ENCODE measurements at regions not wholly inside any gene's neighbourhood (a gene's known extent, or its start where the extent isn't known, plus 50 kb on each side); places are given as distances from the start of the nearest gene placed in this dataset.
"Not testable (repeated sequence)": the region's sequence is repeated elsewhere in the genome, so short reads cannot be mapped to it uniquely, and the experiment has no call there.

GRCh38 chr20:26373066-26373465 is 676.4 kb upstream of the ZNF337 start:
- not testable (repeated sequence) for DNase-seq (ENCODE audit: low read depth, low spot score); H3K27me3 ChIP-seq (ENCODE audit: control insufficient read depth, insufficient read depth, low read length); H3K27ac ChIP-seq (ENCODE audit: low read length); H3K4me1 ChIP-seq (ENCODE audit: control insufficient read depth, insufficient read depth, low read length); H3K36me3 ChIP-seq (ENCODE audit: control insufficient read depth, insufficient read depth, low read length); H3K9me3 ChIP-seq (ENCODE audit: control insufficient read depth, insufficient read depth, low read length); H3K4me3 ChIP-seq (ENCODE audit: low read length)
- WGBS (ENCODE audit: insufficient coverage, insufficient read length), result no CpG with 5 or more reads among the region's 3 CpGs

- H3K27me3 ChIP-seq (ENCODE audit: control insufficient read depth, insufficient read depth, low read length), result no peaks in the 10 kb centered on the region
- H3K27ac ChIP-seq (ENCODE audit: low read length), result no peak overlapping the region
- no peaks in the 10 kb centered on the region for H3K4me1 ChIP-seq (ENCODE audit: control insufficient read depth, insufficient read depth, low read length)
- no CpG with 5 or more reads among the region's 2 CpGs for WGBS (ENCODE audit: insufficient coverage, insufficient read length)
- no peak for DNase-seq (ENCODE audit: low read depth, low spot score)
- no peaks in the 10 kb centered on the region for H3K36me3 ChIP-seq (ENCODE audit: control insufficient read depth, insufficient read depth, low read length)
- no peak overlapping the region for H3K4me3 ChIP-seq (ENCODE audit: low read length)
- no peaks in the 10 kb centered on the region for H3K9me3 ChIP-seq (ENCODE audit: control insufficient read depth, insufficient read depth, low read length)
Observed at GRCh38 chr20:26354511-26354910, 657.9 kb upstream of the ZNF337 start.

DNA sequence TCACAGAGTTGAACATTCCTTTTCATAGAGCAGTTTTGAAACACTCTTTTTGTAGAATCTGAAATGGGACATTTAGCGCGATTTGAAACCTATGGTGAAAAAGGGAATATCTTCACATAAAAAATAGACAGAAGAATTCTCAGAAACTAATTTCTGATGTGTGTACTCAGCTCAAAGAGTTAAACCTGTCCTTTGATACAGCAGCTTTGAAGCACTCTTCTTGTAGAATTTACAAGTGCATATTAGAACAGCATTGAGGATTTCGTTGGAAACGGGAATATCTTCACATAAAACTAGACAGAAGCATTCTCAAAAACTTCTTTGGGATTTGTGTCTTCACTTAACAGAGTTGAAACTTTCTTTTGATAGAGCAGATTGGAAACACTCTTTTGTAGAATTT is 650.7 kb upstream of the ZNF337 start:
- Histone ChIP-seq H3K27me3 (ENCODE audit: control insufficient read depth, insufficient read depth, low read length) (no peaks in the 10 kb centered on the region), H3K4me1 (ENCODE audit: control insufficient read depth, insufficient read depth, low read length) (no peaks in the 10 kb centered on the region), H3K4me3 (ENCODE audit: low read length) (no peak overlapping the region), H3K27ac (ENCODE audit: low read length) (no peak overlapping the region), H3K9me3 (ENCODE audit: control insufficient read depth, insufficient read depth, low read length) (no peaks in the 10 kb centered on the region), H3K36me3 (ENCODE audit: control insufficient read depth, insufficient read depth, low read length) (no peaks in the 10 kb centered on the region)
- WGBS (ENCODE audit: insufficient coverage, insufficient read length), result no CpG with 5 or more reads among the region's 4 CpGs
- DNase-seq (ENCODE audit: low read depth, low spot score), result no peak

- H3K36me3 ChIP-seq (ENCODE audit: control insufficient read depth, insufficient read depth, low read length); H3K4me1 ChIP-seq (ENCODE audit: control insufficient read depth, insufficient read depth, low read length); H3K27me3 ChIP-seq (ENCODE audit: control insufficient read depth, insufficient read depth, low read length); H3K9me3 ChIP-seq (ENCODE audit: control insufficient read depth, insufficient read depth, low read length); DNase-seq (ENCODE audit: low read depth, low spot score); H3K4me3 ChIP-seq (ENCODE audit: low read length); H3K27ac ChIP-seq (ENCODE audit: low read length): not testable (repeated sequence)
- no CpG with 5 or more reads among the region's 6 CpGs for WGBS (ENCODE audit: insufficient coverage, insufficient read length)
Observed at GRCh38 chr20:26340460-26341065, 643.9 kb upstream of the ZNF337 start.

DNA sequence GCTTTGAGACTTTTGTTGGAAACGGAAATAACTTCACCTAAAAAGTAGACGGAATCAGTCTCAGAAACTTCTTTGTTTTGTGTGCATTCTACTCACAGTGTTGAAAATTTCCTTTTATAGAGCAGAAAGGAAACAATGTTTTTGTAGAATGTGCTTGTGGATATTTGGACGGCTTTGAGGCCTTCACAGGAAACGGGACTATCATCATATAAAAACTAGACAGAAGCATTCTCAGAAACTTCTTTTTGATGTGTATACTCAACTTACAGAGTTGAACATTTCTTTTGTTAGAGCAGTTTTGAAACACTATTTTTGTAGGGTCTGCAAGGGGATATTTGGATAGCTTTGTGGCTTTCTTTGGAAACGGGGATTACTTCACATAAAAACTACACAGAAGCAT is 627.5 kb upstream of the ZNF337 start:
- no peak for DNase-seq (ENCODE audit: low read depth, low spot score)
- Histone ChIP-seq H3K9me3 (ENCODE audit: control insufficient read depth, insufficient read depth, low read length) (no peaks in the 10 kb centered on the region), H3K4me3 (ENCODE audit: low read length) (no peak overlapping the region), H3K4me1 (ENCODE audit: control insufficient read depth, insufficient read depth, low read length) (no peaks in the 10 kb centered on the region), H3K27ac (ENCODE audit: low read length) (no peak overlapping the region), H3K27me3 (ENCODE audit: control insufficient read depth, insufficient read depth, low read length) (no peaks in the 10 kb centered on the region), H3K36me3 (ENCODE audit: control insufficient read depth, insufficient read depth, low read length) (no peaks in the 10 kb centered on the region)
- no CpG with 5 or more reads among the region's 5 CpGs for WGBS (ENCODE audit: insufficient coverage, insufficient read length)

- Histone ChIP-seq H3K9me3 (ENCODE audit: control insufficient read depth, insufficient read depth, low read length) (no peaks in the 10 kb centered on the region), H3K27ac (ENCODE audit: low read length) (no peak overlapping the region), H3K4me3 (ENCODE audit: low read length) (no peak overlapping the region), H3K36me3 (ENCODE audit: control insufficient read depth, insufficient read depth, low read length) (no peaks in the 10 kb centered on the region), H3K27me3 (ENCODE audit: control insufficient read depth, insufficient read depth, low read length) (no peaks in the 10 kb centered on the region), H3K4me1 (ENCODE audit: control insufficient read depth, insufficient read depth, low read length) (no peaks in the 10 kb centered on the region)
- WGBS (ENCODE audit: insufficient coverage, insufficient read length), result no CpG with 5 or more reads among the region's 6 CpGs
- DNase-seq (ENCODE audit: low read depth, low spot score), result no peak
Observed at GRCh38 chr20:26315054-26315453, 618.4 kb upstream of the ZNF337 start.

DNA sequence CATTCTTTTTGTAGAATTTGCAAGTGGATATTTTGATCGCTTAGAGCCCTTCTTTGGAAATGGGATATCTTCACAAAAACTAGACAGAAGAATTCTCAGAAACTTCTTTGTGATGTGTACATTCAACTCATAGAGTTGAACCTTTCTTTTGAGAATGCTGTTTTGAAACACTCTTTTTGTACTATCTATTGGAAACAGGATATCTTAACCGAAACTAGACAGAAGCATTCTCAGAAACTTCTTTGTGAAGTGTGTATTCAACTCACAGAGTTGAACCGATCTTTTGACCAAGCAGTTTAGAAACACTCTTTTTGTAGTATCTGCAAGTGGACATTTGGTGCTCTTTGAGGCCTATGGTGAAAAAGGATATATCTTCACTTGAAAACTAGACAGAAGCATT is 613.1 kb upstream of the ZNF337 start:
- not testable (repeated sequence) for H3K27me3 ChIP-seq (ENCODE audit: control insufficient read depth, insufficient read depth, low read length); DNase-seq (ENCODE audit: low read depth, low spot score); H3K4me1 ChIP-seq (ENCODE audit: control insufficient read depth, insufficient read depth, low read length); H3K36me3 ChIP-seq (ENCODE audit: control insufficient read depth, insufficient read depth, low read length); H3K27ac ChIP-seq (ENCODE audit: low read length); H3K9me3 ChIP-seq (ENCODE audit: control insufficient read depth, insufficient read depth, low read length); H3K4me3 ChIP-seq (ENCODE audit: low read length)
- no CpG with 5 or more reads among the region's 3 CpGs for WGBS (ENCODE audit: insufficient coverage, insufficient read length)

DNA sequence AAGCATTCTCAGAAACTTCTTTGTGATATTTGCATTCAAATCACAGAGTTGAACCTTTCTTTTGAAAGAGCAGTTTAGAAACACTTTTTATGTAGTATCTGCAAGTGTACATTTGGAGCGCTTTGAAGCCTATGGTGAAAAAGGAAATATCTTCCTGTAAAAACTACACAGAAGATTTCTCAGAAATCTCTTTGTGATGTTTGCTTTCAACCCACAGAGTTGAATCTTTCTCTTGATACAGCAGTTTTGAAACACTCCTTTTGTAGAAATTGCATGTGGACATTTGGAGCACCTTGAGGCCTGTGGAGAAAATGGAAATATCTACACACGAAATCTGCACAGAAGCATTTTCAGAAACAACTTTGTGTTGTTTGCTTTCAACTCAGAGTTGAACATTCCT is 612.3 kb upstream of the ZNF337 start:
- no peaks in the 10 kb centered on the region for H3K9me3 ChIP-seq (ENCODE audit: control insufficient read depth, insufficient read depth, low read length)
- no peak overlapping the region for H3K27ac ChIP-seq (ENCODE audit: low read length)
- H3K4me3 ChIP-seq (ENCODE audit: low read length), result no peak overlapping the region
- H3K27me3 ChIP-seq (ENCODE audit: control insufficient read depth, insufficient read depth, low read length), result no peaks in the 10 kb centered on the region
- H3K36me3 ChIP-seq (ENCODE audit: control insufficient read depth, insufficient read depth, low read length), result no peaks in the 10 kb centered on the region
- H3K4me1 ChIP-seq (ENCODE audit: control insufficient read depth, insufficient read depth, low read length), result no peaks in the 10 kb centered on the region
- WGBS (ENCODE audit: insufficient coverage, insufficient read length), result no CpG with 5 or more reads among the region's 2 CpGs
- DNase-seq (ENCODE audit: low read depth, low spot score), result no peak

DNA sequence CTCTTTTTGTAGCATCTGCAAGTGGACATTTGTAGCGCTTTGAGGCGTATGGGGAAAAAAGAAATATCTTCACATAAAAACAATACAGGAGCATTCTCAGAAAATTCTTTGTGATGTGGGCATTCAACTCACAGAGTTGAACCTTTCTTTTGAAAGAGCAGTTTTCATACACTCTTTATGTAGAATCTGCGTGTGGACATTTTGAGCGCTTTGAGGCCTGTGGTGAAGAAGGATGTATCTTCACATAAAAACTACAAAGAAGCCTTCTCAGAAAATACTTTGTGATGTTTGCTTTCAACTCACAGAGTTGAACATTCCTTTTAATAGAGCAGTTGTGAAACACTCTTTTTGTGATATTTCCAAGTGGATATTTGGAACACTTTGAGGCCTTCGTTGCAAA is 598.4 kb upstream of the ZNF337 start:
- H3K36me3 ChIP-seq (ENCODE audit: control insufficient read depth, insufficient read depth, low read length), result no peaks in the 10 kb centered on the region
- DNase-seq (ENCODE audit: low read depth, low spot score), result no peak
- H3K4me1 ChIP-seq (ENCODE audit: control insufficient read depth, insufficient read depth, low read length), result no peaks in the 10 kb centered on the region
- no CpG with 5 or more reads among the region's 5 CpGs for WGBS (ENCODE audit: insufficient coverage, insufficient read length)
- H3K27ac ChIP-seq (ENCODE audit: low read length), result no peak overlapping the region
- H3K27me3 ChIP-seq (ENCODE audit: control insufficient read depth, insufficient read depth, low read length), result no peaks in the 10 kb centered on the region
- no peak overlapping the region for H3K4me3 ChIP-seq (ENCODE audit: low read length)
- no peaks in the 10 kb centered on the region for H3K9me3 ChIP-seq (ENCODE audit: control insufficient read depth, insufficient read depth, low read length)

- WGBS (ENCODE audit: insufficient coverage, insufficient read length), result no CpG with 5 or more reads among the region's 7 CpGs
- H3K9me3 ChIP-seq (ENCODE audit: control insufficient read depth, insufficient read depth, low read length); H3K27ac ChIP-seq (ENCODE audit: low read length); H3K27me3 ChIP-seq (ENCODE audit: control insufficient read depth, insufficient read depth, low read length); H3K4me1 ChIP-seq (ENCODE audit: control insufficient read depth, insufficient read depth, low read length); DNase-seq (ENCODE audit: low read depth, low spot score); H3K36me3 ChIP-seq (ENCODE audit: control insufficient read depth, insufficient read depth, low read length); H3K4me3 ChIP-seq (ENCODE audit: low read length): not testable (repeated sequence)
Observed at GRCh38 chr20:26288379-26289061, 591.9 kb upstream of the ZNF337 start.

DNA sequence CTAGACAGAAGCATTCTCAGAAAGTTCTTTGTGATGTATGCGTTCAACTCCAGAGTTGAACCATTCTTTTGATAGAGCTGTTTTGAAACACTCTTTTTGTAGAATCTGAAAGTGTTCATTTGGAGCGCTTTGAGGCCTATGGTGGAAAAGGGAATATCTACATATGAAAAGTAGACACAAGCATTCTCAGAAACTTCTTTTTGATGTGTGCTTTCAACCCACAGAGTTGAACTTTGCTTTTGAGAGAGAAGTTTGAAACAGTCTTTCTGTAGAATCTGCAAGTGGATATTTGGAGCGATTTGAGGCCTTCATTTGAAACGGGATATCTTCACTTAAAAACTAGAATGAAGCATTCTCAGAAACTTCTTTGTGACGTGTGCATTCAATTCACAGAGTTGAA is 582.6 kb upstream of the ZNF337 start:
- Histone ChIP-seq H3K36me3 (ENCODE audit: control insufficient read depth, insufficient read depth, low read length) (no peaks in the 10 kb centered on the region), H3K4me3 (ENCODE audit: low read length) (no peak overlapping the region), H3K9me3 (ENCODE audit: control insufficient read depth, insufficient read depth, low read length) (no peaks in the 10 kb centered on the region), H3K27me3 (ENCODE audit: control insufficient read depth, insufficient read depth, low read length) (no peaks in the 10 kb centered on the region), H3K27ac (ENCODE audit: low read length) (no peak overlapping the region), H3K4me1 (ENCODE audit: control insufficient read depth, insufficient read depth, low read length) (no peaks in the 10 kb centered on the region)
- DNase-seq (ENCODE audit: low read depth, low spot score), result no peak
- no CpG with 5 or more reads among the region's 5 CpGs for WGBS (ENCODE audit: insufficient coverage, insufficient read length)
